ENCODE measurements at regions not wholly inside any gene's neighbourhood (a gene's known extent, or its start where the extent isn't known, plus 50 kb on each side); places are given as distances from the start of the nearest gene placed in this dataset.

DNA sequence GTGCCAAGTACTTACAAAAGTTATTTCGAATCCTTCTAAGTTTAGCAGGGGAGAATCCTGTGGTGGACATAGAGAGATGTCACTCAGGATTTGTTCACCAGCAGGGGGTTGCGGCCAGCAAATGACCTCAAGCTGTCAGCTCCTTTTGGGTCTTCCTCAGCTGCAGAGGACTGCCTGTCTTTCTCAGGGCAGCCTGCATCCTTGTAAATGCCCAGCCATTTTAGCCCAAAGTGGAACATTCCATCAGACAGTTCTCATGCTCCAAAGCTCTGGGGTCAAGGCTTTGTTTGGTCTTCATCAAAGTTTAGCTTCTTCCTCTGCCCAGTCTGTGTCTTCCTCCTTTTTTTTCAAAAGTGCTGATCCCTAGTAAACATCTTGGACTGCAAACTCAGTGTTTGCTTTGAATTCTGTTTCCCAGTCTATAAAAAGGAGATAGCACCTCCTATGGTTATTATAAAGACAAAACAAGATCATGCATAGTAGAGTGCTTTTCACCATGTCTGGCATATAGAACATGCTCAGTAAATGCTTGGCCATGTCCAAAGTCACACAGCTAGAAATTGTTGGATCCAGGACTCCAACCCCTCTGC lies 156.4 kb upstream of the GATB start:
- ATAC-seq, result no peak

DNA sequence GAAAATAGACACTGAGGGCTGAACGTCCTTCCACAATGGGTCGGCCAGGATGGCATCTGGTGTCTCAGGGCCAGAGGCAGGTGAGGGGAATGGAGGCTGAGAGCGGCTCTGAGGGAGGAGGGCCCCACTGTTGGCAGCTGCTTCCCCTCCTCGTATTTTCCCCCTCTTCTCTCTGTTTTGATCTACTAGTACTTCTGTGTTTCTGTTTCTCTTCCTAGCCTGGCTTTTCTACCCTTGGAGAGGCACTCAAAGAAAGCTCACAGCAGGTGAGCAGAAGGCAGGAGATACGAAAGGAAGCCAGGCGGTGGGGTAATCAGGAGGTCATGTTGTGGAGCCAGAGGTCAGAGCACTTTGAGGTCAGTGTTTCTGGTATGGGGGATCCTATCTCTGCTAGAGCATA lies 151.8 kb upstream of the GATB start:
- no peak for ATAC-seq
- DNase-seq (ENCODE audit: low spot score), result no peak

More for the DNA sequence above, 156.4 kb upstream of the GATB start:
- DNase-seq (ENCODE audit: low spot score), result no peak

DNA sequence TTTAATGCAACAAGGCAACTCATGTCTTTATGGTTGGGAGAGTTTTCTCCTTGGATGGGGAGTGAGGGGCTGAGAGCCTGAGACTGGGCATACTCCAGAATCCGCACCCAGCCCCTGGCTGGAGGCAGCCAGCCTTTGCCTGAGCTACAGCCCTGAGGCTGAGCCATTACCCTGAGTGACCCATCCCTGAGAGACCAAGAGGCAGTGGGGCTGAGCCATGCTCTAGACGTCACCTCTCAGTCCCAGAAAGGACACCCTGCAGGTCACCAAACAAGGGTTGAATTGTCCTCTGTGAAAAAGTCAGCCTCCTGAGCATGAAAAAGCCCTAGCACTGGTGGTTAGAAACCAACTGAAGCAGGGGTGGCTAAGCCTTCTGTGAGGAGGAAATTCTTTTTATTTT lies 151.2 kb upstream of the GATB start:
- no peak for ATAC-seq
- no peak for DNase-seq (ENCODE audit: low spot score)

DNA sequence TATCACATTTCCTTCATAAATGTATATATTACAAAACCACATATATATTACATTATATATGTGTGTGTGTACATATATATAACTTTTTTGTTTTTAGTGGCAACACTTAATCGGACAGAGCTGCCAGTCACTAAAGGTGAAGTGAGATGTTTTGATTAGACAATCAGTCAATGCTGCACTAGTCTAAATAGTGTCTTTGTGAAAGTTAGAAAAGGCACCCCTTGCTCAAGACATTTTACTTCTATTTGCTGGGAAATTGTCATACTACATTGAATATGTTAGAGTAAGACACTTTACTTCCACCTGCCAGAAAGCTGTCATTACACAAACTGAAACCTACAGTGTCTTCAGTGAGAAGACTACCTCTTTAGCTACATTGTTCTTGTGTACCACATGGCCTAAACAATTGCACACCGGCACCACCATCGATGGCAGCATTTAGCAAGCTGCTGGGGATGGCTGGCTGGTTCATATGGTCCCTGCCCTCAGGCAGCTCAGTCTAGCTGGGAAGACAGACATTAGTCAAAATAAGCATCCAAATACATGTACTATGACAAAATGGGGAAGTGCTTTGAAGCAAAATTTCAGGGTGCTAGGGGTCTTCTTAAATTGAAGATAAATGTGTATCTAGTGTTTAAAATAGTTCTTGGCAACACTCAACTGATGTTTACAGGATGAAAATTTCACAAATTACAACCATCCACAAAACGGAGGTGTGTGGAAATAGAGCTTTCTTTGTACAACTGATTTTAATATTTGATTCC lies 148.1 kb upstream of the GATB start:
- ATAC-seq, result no peak
- DNase-seq (ENCODE audit: low spot score), result no peak

DNA sequence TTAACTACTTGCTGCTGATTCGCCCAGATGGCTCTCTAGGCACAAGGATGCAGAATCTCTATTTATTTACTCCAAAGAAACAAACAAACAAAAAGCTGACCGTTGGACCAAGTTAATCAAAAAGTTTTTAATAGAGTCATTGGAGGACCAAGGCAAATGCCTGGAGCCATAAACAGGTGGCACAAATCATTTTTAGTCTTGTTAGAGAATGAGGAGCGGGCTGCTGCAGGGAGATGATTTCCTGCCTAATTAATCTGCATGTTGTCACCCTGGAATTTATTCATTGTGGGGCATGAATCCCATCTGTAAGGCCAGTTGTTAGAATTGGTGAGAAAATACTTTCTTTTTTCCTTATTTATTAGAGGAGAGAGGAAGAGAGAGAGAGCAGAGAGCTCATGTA lies 147.4 kb upstream of the GATB start:
- DNase-seq (ENCODE audit: low spot score) (no peak), ATAC-seq (no peak)

DNA sequence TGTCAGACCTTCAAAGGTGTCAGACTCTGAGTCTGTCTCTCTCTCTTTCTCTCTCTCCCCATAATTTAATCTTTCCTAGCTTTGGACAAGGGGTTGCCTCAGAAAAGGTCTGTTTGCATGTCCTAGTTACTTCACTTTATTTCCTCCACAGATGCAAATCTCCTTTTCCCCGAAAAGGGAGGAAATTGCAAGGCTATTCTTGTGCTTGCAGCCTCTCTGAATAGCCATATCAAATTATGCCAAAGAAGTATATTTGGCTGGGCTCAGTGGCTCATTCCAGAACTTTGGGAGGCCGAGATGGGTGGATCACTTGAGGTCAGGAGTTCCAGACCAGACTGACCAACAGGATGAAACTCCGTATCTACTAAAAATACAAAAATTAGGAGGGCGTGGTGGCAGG lies 145.6 kb upstream of the GATB start:
- no peak for DNase-seq (ENCODE audit: low spot score)
- no peak for ATAC-seq

DNA sequence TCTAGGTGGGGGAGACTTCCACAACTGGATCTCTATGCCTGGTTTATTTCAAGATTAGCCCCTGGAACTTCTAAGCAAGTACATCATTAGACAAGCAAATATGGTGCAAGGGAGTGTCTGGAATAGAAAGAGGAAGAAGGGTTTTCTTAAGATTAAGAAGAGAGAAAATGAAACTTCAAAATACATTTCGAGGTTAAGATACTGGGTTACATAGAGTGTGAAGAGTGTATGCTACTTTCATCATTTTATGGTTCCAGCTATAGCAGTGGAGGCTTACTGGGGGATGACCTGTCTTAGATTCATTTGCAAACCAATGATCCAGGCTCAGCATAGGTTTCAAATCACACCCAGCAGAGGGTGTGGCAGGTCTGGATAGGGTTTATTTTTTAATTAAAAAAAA lies 144.4 kb upstream of the GATB start:
- DNase-seq (ENCODE audit: low spot score) (no peak), ATAC-seq (no peak)

DNA sequence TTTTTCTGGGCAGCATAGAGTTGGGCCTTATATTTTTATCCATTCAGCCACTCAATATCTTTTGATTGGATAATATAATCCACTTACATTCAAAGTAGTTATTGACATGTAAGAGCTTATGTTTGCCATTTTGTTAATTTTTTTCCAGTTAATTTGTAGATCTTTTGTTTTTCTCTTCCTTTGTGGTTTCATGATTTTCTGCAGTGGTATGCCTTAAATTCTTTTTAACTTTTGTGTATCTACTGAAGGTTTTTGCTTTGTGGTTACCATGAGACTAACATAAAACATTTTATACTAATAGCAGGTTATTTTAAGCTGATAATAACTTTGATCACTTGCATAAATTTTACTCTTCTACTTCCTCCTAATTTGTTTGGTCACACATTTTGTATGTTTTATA lies 140.8 kb upstream of the GATB start:
- ATAC-seq, result no peak

DNA sequence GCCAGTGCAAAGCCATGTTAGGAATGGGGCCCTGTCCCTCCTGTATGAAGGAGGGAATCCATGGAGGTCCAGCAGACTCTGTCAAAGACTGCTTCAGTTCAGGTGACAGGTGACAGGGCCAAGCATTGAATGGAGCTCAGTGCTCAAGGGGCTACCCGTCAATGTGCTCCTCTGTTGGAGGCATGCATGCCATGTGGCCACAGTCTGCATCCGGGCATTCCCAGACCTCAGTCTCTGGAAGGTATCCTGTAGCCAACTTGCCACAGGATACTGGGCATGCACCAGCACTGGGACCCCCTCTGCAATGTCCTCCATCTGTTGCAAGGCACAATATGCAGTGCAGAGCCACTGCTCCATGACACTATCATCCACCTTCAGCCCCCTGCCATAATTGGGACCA lies 136.1 kb upstream of the GATB start:
- DNase-seq (ENCODE audit: low spot score) (no peak), ATAC-seq (no peak)

More for the DNA sequence above, 140.8 kb upstream of the GATB start:
- DNase-seq (ENCODE audit: low spot score), result no peak

DNA sequence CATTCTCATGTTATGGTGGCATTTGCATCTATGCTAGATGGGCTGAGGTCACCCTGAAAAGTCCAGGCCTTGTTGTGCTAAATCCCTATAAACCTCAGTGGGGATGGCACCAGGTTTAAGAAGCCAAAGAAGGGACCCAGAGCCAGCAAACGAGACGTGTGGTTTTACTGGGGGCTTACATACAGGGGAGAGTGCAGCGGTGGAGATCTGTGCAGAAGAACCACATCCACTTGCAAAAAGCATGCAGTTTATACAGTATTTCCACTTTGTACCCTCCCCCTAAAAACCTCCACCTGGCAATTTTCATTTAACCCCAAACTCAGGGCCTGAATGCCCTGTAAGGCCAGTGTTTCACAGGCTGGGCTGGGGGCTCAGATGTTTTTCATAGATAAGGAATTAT lies 134.9 kb upstream of the GATB start:
- DNase-seq (ENCODE audit: low spot score), result no peak
- no peak for ATAC-seq

DNA sequence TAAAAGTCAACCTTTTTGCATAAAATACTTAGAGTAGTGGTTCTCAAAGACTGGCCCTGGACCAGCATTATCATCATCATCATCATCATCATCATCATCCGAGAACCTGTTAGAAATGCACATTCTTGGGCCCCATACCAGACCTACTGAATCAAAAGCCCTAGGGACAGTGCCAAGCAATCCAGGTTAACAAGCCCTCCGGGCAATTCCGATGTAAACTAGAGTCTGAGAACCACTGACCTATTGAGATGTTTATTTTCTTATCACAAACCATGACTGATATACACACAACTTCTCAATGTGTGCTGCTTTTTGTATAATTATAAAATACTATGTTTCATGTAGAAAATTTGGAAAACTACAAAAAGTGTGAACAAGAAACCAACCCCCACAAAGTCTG lies 133.4 kb upstream of the GATB start:
- no peak for ATAC-seq

DNA sequence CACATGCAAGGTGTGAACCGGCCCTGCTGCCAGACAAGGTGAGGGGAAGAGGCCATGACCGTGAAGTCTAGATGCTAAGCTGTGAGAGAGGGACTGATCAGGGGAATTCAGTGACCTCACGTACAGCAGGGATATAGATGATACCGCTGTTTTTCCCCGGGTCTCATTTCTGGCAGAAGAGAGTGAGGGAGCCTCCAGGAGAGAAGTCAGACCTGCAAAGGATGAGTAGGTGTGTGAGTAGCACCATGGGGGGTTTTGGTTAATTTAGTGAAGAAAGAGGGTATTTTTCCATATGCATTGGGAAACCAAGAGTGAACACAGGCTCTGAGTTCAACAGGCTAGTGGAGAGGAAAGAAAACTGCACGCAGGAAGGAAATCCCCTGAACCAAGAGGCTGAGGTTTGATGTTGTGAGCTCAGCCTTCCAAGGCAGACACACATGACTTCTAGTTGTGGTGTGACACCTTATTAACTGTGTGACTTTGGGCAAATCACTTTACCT lies 127.6 kb upstream of the GATB start:
- no peak for DNase-seq (ENCODE audit: low spot score)
- no peak for ATAC-seq

More for the DNA sequence above, 133.4 kb upstream of the GATB start:
- DNase-seq (ENCODE audit: low spot score), result no peak

DNA sequence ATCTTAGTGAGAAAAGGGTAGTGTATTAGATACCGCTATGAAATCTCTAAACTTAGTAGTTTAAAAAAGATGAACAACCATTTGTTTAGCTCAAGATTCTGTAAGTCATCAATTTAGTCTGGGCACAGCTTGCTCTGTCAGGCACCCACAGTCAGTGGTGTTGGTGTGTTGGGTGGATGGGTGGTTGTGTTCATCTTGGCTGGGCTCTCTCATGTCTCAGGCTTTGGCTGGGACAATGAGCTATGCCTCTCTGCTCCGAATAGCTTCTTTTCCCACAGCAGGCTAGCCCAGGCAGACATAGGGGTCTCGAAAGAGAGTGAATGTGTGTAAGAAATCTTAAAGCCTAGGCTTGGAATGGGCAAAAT lies 127.0 kb upstream of the GATB start:
- no peak for ATAC-seq
- DNase-seq (ENCODE audit: low spot score), result no peak

DNA sequence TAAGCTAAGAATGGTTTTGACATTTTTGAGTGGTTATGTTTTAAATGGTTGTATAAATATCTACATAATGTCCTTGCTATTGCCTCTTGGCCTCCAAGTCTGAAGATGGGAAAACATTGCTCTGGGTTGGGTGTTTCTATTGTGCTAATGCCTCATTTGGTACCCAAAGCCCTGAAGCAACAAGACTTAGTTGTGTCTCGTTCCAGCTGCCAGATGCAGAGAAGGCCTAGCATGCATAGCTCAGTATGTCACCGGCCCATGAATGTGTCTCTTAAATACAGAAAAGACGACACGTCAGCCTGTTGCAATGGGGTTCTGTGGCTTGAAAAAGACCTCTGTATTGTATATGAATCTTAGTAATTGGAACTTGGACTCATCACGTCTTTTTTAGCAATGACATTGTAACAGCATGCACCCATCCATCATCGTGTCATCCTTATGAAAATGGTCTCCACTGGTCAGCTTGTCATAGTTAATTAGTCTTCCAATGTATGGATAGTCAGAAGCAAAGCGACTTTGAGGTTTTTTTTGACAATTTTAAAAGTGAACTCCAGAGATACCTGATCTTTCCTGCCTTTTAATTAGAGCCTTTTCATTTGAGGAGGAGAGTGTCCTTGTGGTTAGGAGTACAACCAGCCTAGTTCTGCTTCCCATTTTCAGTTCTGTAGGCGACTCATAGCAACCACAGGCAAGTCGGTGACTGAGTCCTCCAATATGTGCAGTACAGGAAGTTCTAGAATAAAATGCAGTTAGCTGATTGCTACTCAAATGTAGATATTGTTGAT lies 126.4 kb upstream of the GATB start:
- DNase-seq (ENCODE audit: low spot score), result no peak
- ATAC-seq, result no peak

DNA sequence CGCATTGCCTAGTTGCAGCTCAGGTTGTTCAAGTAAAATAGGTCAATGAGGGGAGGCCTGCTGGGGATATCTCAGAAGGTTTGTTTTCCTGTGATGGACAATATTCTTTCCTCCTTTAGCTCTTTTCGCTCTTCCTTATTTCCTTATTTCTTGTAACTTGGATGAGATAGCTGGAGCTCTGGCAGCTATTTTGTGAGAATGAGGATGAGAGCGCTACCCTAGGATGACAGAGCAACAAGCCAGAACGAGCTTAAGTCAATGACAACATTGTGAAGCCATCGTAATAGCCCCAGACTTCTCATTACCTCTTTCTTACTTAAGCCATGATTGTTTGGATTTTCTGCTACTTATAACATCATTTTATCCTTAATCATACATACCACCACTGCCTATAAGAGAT lies 124.3 kb upstream of the GATB start:
- no peak for ATAC-seq
- DNase-seq (ENCODE audit: low spot score), result no peak

DNA sequence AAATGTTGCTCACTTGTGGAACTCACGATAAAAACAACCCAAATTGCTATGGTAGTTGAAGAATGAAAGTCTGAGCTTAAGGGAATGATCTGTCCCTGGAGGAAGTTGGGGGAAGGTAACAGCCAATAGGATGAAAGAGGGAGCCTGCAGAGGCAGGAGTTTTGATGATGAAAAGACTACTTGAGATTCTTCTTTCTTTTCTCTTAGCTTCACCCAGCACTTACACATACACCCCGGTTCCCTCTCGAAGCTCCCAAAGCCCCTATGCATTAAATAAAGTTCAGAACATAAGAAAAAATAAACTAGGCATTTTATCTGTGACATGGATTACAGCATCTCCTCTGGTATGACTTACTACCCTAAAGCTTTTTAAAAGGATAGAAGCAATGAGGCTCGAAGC lies 122.9 kb upstream of the GATB start:
- ATAC-seq, result no peak
- no peak for DNase-seq (ENCODE audit: low spot score)

DNA sequence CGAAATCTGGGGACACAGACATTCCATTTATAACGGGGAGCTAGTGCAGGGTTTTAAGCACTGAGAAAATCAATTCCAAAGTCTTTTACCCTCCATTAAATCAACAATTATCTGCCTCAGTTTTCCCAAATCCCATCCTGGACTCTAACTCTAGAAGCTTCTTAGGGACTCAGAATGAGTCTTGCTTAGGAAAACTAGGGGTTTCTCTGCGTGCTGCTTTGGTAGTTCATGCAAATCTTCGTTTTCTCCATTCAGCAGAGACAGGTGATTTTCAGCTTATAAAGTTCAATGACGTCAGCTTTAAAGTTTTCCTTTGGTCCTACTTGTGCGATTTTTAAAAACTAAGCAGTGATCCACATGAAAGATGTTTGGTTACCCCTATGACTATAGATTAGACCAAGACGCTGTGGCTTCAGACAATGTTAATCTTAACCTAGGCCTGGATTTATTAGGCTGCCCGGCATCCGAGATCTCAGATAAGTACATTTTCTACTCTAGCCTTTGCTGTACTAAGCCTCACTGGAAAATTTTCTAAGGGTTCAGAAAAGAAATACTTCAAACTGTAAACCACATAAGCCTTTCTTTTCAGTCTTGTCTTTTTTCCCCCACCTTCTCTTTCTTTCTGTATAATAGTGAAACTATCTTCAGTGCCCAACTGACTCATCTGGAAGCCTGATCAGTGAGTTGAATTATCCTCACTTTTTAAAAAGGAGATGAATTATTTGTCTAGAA lies 121.4 kb upstream of the GATB start:
- DNase-seq (ENCODE audit: low spot score) (no peak), ATAC-seq (no peak)

DNA sequence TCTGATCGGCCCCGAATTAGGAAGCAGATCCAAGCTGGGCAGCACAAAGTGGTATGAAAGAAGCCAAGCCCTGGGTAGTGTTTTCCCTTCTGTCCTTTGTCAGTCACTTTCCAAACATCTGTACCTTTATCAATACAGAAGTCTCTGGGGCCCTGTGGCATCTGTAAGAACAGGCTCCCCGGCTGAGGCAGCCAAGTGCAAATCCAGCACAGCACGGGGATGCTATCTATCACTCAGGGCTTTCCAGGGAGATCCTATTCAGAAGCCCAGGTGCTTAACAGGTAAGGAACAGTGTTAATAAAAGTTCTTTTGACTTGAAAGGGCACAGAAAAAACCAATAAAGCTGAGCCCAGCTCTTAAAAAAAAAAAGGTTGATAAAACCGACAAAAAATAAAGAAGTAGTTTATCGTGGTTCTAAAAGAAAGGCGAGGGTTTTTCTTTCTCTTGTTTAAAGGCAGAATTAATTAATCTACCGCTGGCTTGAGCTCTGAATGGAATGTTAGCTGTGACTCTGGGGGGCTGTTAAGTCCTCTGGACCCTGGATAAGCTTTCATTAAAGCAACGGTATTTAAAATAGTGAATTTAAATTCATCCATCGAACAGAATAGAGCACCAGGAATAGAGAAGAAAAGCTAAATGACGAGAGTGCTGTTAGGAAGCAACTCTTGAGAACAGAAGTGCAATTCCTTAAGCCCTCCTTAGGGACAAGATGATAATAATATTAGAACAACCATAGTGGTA lies 119.1 kb upstream of the GATB start:
- no peak for ATAC-seq

DNA sequence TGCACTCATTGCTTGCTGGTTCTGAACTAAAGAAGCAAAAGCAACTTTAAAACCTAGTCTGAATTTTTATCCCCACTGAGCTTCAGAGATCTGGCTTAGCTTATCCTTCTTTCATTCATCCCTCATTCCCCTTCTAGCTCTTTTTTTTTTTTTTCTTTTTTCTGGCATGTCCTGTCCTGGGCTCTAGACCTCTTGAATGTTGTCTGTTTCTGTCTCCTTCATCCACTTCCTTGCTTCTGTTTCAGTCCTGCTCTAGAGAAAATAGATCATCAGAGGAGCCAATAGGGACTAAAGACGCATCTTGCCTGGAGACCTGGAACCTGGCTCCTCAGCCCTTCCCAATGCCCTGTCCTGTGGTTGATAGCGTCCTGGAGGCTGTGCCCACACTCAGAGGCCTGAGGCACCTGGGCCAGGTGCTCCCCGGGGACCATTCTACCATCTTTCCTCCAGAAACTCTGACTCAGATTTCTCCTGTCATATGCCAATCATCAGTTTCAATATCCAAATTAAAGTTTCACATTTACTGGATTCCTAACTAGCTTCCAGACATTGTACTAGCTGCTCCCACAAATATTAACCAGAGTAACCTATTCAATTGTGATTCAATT lies 115.7 kb upstream of the GATB start:
- no peak for ATAC-seq
- no peak for DNase-seq (ENCODE audit: low spot score)

More for the DNA sequence above, 119.1 kb upstream of the GATB start:
- DNase-seq (ENCODE audit: low spot score), result no peak

DNA sequence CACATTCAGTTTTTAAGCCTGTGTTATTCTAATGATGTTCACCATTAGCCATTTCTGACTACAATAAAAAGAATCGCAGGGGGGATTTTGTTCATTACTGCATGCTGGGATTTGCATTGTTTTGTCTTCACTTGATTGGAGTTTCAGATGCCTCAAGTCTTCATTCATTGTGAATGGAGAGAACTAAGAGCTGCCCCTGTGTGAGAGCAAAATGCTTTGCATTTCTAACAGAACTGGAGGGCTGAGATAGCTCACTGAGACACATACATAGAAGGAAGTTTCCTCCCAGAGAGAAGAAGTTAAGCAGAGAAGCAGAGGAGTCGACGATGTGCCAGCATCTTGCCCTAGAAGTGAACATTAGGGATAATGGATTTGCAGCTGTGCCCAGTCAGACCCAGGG lies 113.5 kb upstream of the GATB start:
- DNase-seq (ENCODE audit: low spot score) (no peak), ATAC-seq (no peak)

Data from left lobe of liver (tissue), 2 donors.